H1 (cell line): ENCODE measurements at regions not wholly inside any gene's neighbourhood (a gene's known extent, or its start where the extent isn't known, plus 50 kb on each side); places are given as distances from the start of the nearest gene placed in this dataset.

ENCODE experiments used
- EZH2 ChIP-seq: fragments of 200-600 bp; sonication (generic); IDR thresholded peaks from 2 replicates; pipeline ENCODE4 v1.7.1; 2012; ENCODE audit warnings: low read depth, mild to moderate bottlenecking, moderate library complexity, low read length, inconsistent platforms; ENCODE audit not compliant: severe bottlenecking
- FOSL1 ChIP-seq: IDR thresholded peaks from 2 replicates; pipeline ENCODE4 v1.6.1; 2011; ENCODE audit warnings: mild to moderate bottlenecking, low read depth, low read length, moderate library complexity; ENCODE audit not compliant: insufficient read depth
- KDM1A ChIP-seq: fragments of 200-600, 300-600 bp; sonication (generic); IDR thresholded peaks from 2 replicates; pipeline ENCODE4 v1.7.1; 2016; ENCODE audit warnings: mild to moderate bottlenecking, low read length, borderline replicate concordance
- KDM5A ChIP-seq: fragments of 200-600 bp; IDR thresholded peaks from 2 replicates; pipeline ENCODE4 v1.7.1; 2012; ENCODE audit warnings: mild to moderate bottlenecking, low read length, inconsistent platforms, mixed read lengths
- SP2 ChIP-seq: IDR thresholded peaks from 2 replicates; pipeline ENCODE4 v1.6.1; 2012; ENCODE audit warnings: mild to moderate bottlenecking, low read length, inconsistent platforms
- SRF ChIP-seq: IDR thresholded peaks from 2 replicates; pipeline ENCODE4 v1.6.1; 2011; ENCODE audit warnings: mild to moderate bottlenecking, low read depth, low read length, moderate library complexity
- TEAD4 ChIP-seq: IDR thresholded peaks from 2 replicates; pipeline ENCODE4 v1.6.1; 2012; ENCODE audit warnings: low read depth, low read length, inconsistent platforms, mixed read lengths
- YY1 ChIP-seq: IDR thresholded peaks from 2 replicates; pipeline ENCODE4 v1.6.1; 2011; ENCODE audit warnings: low read depth, mild to moderate bottlenecking, low read length
- TF ChIP-seq, protein P1 (sequence below), 3 experiments: IDR thresholded peaks; 1 replicate in 2 of 3; 2 replicates in 1 of 3; pipeline versions ENCODE4 v1.5.1 to v1.6.1; 2011; ENCODE audit warnings: low read length in 3 of 3, mild to moderate bottlenecking in 3 of 3, inconsistent platforms in 2 of 3, low read depth in 1 of 3, moderate library complexity in 1 of 3; ENCODE audit not compliant: insufficient read depth in 1 of 3; ENCODE audit errors: control extremely low read depth in 1 of 3

DNA sequence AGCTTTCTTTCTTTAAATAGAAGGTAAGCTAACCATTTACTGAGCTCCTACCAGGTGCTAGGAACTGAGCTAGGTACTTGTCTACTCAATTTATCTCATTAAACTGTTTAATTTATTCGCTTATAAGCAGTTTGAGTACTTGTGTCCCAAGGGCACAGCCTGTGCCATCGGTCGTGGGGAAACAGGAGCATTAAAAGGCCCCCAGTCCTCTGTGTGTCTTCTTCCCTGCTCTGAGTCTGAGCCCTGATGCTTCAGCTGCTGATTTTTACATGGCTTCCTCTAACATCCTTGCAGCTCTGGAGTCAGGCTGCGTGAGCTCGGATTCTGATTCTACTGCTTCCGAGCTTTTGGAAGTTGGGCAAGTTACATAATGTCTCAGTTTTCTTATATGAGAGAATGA lies 239.5 kb downstream of the EDEM1 start:
- TF ChIP-seq SP2 (no peak), TEAD4 (no peak), EZH2 (no peak), KDM1A (no peak), FOSL1 (no peak), YY1 (no peak), SRF (no peak), KDM5A (no peak)
- TF ChIP-seq, protein P1, sequence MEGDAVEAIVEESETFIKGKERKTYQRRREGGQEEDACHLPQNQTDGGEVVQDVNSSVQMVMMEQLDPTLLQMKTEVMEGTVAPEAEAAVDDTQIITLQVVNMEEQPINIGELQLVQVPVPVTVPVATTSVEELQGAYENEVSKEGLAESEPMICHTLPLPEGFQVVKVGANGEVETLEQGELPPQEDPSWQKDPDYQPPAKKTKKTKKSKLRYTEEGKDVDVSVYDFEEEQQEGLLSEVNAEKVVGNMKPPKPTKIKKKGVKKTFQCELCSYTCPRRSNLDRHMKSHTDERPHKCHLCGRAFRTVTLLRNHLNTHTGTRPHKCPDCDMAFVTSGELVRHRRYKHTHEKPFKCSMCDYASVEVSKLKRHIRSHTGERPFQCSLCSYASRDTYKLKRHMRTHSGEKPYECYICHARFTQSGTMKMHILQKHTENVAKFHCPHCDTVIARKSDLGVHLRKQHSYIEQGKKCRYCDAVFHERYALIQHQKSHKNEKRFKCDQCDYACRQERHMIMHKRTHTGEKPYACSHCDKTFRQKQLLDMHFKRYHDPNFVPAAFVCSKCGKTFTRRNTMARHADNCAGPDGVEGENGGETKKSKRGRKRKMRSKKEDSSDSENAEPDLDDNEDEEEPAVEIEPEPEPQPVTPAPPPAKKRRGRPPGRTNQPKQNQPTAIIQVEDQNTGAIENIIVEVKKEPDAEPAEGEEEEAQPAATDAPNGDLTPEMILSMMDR (IDR thresholded peaks at IDR 0.05; ENCODE audit: control extremely low read depth in 1 of 3, insufficient read depth in 1 of 3, low read depth in 1 of 3, low read length in 3 of 3): no peak
